ENCODE measurements at regions not wholly inside any gene's neighbourhood (a gene's known extent, or its start where the extent isn't known, plus 50 kb on each side); places are given as distances from the start of the nearest gene placed in this dataset.
A peak's percentile ranks its signal among the peaks of the same experiment; 100 is the strongest.

DNA sequence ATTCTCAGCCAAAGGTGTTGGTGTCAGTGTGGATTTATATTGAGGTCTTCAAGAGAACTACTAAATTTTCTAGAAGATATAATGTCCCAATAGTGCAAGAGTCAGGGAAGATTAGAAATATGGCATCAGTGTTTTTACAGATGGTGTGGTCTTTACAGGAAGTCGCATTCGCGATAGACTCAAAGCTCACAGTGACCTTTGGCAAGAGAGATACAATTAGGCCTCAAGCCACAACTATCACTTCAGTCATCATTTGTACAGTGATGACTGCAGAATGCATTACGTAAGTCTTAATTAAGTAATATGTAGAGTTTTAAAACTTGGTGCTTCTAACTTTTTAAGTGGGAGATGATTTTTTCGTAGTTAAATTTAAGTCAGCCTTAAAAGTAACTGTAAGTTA, 237.2 kb upstream of the FSTL5 start:
- H3K4me3 ChIP-seq (ENCODE audit: low read length): no peak overlapping the region
- DNase-seq (ENCODE audit: low read depth): no peak
- TF ChIP-seq, protein P1, sequence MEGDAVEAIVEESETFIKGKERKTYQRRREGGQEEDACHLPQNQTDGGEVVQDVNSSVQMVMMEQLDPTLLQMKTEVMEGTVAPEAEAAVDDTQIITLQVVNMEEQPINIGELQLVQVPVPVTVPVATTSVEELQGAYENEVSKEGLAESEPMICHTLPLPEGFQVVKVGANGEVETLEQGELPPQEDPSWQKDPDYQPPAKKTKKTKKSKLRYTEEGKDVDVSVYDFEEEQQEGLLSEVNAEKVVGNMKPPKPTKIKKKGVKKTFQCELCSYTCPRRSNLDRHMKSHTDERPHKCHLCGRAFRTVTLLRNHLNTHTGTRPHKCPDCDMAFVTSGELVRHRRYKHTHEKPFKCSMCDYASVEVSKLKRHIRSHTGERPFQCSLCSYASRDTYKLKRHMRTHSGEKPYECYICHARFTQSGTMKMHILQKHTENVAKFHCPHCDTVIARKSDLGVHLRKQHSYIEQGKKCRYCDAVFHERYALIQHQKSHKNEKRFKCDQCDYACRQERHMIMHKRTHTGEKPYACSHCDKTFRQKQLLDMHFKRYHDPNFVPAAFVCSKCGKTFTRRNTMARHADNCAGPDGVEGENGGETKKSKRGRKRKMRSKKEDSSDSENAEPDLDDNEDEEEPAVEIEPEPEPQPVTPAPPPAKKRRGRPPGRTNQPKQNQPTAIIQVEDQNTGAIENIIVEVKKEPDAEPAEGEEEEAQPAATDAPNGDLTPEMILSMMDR (IDR thresholded peaks at IDR 0.05; ENCODE audit: insufficient read depth, low read depth, low read length, missing control alignments): no peak

DNA sequence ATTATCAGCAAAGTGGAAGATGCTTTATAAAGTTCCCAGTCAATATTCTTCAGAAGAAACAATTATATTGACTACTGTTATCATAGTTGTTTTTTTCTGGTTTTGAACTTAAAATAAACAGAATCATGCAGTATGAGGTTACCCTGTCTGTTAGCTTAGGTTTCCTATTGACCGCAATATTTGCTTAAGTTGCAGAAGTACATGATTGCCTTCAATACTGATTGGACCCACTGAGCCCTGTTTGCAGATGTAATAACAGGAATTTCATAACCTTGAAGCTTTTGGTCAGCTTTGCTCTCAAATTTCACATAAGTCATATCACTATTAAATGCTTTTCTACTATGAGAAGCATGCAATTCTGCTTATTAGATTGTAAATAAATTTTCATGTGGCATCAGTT, 229.1 kb upstream of the FSTL5 start:
- DNase-seq (ENCODE audit: low read depth): no peak
- TF ChIP-seq, protein P1 (IDR thresholded peaks at IDR 0.05; ENCODE audit: insufficient read depth, low read depth, low read length, missing control alignments): no peak
- H3K4me3 ChIP-seq (ENCODE audit: low read length): no peak overlapping the region

DNA sequence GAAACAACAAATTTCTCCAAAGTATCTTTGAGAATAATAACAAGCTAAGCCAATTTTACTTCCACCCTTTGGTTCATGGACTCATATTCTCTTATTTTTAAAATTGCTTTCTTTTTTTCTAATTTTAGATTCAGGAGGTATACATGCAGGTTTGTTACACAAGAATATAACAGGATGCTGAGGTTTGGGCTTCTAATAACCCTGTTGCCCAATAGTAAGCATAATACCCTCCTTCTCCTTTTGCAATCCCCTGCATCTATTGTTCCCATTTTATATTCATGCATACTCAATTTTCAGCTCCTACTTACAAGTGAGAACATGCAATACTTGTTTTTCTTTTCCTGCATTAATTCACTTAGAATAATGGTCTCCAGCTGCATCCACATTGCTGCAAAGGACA, 202.3 kb upstream of the FSTL5 start:
- peak; percentile 3 for DNase-seq (ENCODE audit: low read depth)
- H3K4me3 ChIP-seq (ENCODE audit: low read length): no peak overlapping the region
- TF ChIP-seq, protein P1 (IDR thresholded peaks at IDR 0.05; ENCODE audit: insufficient read depth, low read depth, low read length, missing control alignments): no peak

DNA sequence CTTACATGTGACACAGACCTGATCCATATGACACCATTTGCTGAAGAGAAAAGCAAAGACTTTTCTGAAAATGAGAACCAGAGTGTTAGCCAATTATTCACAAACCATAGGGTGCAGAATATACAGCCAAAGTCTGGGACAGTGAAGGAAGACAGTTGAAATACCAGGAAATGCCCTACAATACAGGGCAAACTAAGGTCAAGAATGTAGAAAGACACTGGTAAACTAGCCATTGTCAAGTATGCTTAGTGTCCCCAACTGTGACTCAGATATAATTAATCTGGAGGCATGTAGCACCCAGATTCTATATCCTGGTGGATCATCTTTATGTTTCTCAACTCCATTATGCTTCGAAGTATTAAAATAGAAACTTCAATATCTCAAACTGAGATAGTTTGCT, 200.9 kb upstream of the FSTL5 start:
- no peak for DNase-seq (ENCODE audit: low read depth)
- TF ChIP-seq, protein P1 (IDR thresholded peaks at IDR 0.05; ENCODE audit: insufficient read depth, low read depth, low read length, missing control alignments): no peak
- H3K4me3 ChIP-seq (ENCODE audit: low read length): no peak overlapping the region

DNA sequence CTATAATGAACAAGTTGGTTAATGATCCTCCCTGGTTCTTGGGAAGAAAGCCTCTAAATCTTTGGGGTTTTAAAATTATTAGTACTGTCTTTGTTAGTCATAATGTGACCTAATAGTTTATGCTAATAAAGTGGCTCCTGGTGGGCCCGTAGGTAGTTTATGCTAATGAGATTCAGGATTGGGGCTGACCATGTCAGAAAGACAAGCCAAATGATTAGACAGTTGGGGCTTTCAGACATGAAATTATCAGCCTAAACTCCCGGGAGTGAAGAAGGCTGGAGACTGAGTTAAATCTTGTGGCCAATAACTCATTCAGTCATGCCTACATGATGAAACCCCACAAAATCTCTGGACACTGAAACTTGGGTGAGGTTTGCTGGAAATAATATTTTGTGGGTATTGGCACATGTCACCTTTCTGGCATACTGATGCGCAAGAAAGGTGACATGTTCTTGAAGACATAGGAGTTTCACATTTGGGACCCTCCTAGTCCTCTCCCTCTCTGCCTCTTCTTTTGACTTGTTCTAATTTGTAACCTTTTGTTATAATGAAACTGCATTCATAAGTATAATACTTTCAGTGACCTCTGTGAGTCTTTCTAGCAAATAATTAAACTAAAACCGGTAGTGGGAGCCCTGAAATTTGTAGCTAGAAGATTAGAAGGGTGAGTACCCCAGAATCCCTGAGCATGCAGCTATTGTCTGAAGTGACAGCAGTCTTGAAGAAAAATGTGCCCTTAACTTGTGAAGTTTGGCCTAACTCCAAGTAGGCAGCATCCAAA, 196.8 kb upstream of the FSTL5 start:
- DNase-seq (ENCODE audit: low read depth): no peak
- no peak overlapping the region for H3K4me3 ChIP-seq (ENCODE audit: low read length)
- TF ChIP-seq, protein P1 (IDR thresholded peaks at IDR 0.05; ENCODE audit: insufficient read depth, low read depth, low read length, missing control alignments): no peak

DNA sequence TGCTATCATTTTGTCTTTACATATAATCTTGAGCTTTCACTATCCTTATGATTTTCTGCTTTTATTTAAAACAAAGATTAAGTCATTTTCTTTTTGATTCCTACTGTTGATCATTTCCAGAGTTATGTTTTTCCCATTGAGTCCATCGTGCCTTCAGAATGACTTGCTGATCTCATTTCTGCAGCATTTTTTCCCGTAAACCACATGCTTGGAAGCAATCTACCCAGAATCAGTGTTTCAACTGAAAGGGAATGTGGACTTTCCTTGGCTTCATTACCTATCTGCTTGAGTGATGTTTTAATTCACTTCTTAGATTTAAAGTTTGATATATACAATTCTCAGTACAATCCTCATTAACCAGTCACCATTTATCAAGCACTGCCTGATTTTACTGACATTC, 192.4 kb upstream of the FSTL5 start:
- no peak overlapping the region for H3K4me3 ChIP-seq (ENCODE audit: low read length)
- no peak for DNase-seq (ENCODE audit: low read depth)
- TF ChIP-seq, protein P1 (IDR thresholded peaks at IDR 0.05; ENCODE audit: insufficient read depth, low read depth, low read length, missing control alignments): no peak

DNA sequence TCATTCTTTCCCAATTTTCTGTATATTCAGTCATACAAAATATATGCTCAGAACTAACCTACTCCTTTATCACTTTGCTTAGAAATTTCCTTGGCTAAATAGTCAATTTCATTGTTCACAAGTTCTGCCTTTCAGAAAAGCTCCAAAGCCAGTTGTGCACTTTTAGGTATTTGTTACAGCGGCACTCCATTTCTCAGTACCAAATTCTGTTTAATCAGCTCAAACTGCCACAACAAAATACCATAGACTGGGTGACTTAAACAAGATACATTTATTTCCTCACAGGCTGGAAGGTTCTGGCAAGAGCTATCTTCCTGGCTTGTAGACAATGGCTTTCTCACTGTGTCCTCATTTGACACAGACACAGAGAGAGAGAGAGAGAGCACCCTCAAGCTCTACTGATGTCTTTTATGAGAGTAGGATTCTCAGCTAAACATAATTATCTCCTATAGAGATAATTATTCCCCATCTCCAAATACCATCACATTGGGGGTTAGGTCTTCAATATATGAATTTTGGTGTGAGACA, 188.8 kb upstream of the FSTL5 start:
- H3K4me3 ChIP-seq (ENCODE audit: low read length): no peak overlapping the region
- TF ChIP-seq, protein P1 (IDR thresholded peaks at IDR 0.05; ENCODE audit: insufficient read depth, low read depth, low read length, missing control alignments): no peak
- peak; percentile 4 for DNase-seq (ENCODE audit: low read depth)
